ENCODE measurements at regions not wholly inside any gene's neighbourhood (a gene's known extent, or its start where the extent isn't known, plus 50 kb on each side); places are given as distances from the start of the nearest gene placed in this dataset.

DNA sequence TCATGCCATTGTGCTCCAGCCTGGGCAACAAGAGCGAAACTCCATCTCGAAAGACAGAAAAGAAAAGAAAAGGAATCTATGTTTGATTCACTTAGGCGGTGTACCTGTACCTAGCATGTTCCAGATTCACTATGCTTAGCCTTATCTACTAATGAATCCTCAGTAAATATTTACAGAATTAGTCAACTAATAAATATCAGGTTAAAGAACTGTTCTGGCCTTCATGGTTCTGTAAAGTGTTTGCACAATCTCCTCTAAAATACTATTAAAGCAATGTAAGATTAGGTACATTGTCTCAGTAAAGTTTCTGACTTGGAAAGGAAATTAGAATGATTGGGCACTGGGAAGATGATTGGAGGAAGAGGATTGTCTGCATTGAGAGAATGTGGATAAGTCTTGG lies 2770.4 kb downstream of the PCDH9 start:
- TF ChIP-seq, protein P1, sequence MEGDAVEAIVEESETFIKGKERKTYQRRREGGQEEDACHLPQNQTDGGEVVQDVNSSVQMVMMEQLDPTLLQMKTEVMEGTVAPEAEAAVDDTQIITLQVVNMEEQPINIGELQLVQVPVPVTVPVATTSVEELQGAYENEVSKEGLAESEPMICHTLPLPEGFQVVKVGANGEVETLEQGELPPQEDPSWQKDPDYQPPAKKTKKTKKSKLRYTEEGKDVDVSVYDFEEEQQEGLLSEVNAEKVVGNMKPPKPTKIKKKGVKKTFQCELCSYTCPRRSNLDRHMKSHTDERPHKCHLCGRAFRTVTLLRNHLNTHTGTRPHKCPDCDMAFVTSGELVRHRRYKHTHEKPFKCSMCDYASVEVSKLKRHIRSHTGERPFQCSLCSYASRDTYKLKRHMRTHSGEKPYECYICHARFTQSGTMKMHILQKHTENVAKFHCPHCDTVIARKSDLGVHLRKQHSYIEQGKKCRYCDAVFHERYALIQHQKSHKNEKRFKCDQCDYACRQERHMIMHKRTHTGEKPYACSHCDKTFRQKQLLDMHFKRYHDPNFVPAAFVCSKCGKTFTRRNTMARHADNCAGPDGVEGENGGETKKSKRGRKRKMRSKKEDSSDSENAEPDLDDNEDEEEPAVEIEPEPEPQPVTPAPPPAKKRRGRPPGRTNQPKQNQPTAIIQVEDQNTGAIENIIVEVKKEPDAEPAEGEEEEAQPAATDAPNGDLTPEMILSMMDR (IDR thresholded peaks at IDR 0.05 in 2 of 3, conservative IDR thresholded peaks at IDR 0.05 in 1 of 3; ENCODE audit: borderline replicate concordance in 1 of 3, insufficient read depth in 1 of 3, low read depth in 2 of 3, low read length in 2 of 3): no peak
- TF ChIP-seq, protein P2, sequence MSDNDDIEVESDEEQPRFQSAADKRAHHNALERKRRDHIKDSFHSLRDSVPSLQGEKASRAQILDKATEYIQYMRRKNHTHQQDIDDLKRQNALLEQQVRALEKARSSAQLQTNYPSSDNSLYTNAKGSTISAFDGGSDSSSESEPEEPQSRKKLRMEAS (IDR thresholded peaks at IDR 0.05): no peak
- TF ChIP-seq SP1 (IDR thresholded peaks at IDR 0.05; ENCODE audit: low read depth): no peak
- TF ChIP-seq EZH2phosphoT487 (IDR thresholded peaks at IDR 0.05; ENCODE audit: borderline replicate concordance): no peak
- no peak for TF ChIP-seq POLR2A (IDR thresholded peaks at IDR 0.05; ENCODE audit: borderline replicate concordance, extremely low read depth, insufficient read depth, insufficient read length)

Data from HCT116 (cell line).